Keratinocyte (primary cell): ENCODE measurements at regions not wholly inside any gene's neighbourhood (a gene's known extent, or its start where the extent isn't known, plus 50 kb on each side); places are given as distances from the start of the nearest gene placed in this dataset.

Experiments used
- EZH2 ChIP-seq: IDR thresholded peaks from one replicate; pipeline ENCODE4 v1.6.1; 2012; ENCODE audit warnings: inconsistent platforms, mild to moderate bottlenecking, low read length, moderate library complexity
- TF ChIP-seq, protein P1 (sequence below), 3 experiments: IDR thresholded peaks in 1 of 3; conservative IDR thresholded peaks in 1 of 3; optimal IDR thresholded peaks in 1 of 3; 2 replicates in 2 of 3; 3 replicates in 1 of 3; pipeline versions ENCODE3 to v1.5.1; 2011; ENCODE audit warnings: low read length in 3 of 3, mild to moderate bottlenecking in 3 of 3, moderate library complexity in 2 of 3, control low read depth in 1 of 3, inconsistent platforms in 1 of 3; ENCODE audit not compliant: insufficient read depth in 2 of 3; ENCODE audit errors: extremely low read depth in 1 of 3

DNA sequence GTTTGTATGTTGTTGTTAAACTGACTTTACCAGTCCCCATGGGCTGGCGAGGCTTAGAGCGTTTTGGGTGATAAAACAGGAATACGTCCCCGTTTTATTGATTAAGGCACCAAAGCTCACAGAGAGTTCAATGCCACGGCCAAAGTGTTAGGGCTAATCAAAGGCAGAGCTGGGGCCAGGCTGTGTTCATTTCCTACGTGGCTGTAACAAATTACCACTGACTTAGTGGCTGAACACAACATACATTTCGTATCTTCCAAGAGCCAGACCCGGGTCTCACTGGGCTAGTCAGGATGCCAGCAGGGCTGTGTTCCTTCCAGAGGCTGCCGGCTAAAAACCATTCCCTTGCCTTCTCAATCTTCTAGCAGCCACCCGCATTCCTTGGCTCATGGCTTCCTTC lies 94.4 kb upstream of the HABP2 start:
- TF ChIP-seq, protein P1, sequence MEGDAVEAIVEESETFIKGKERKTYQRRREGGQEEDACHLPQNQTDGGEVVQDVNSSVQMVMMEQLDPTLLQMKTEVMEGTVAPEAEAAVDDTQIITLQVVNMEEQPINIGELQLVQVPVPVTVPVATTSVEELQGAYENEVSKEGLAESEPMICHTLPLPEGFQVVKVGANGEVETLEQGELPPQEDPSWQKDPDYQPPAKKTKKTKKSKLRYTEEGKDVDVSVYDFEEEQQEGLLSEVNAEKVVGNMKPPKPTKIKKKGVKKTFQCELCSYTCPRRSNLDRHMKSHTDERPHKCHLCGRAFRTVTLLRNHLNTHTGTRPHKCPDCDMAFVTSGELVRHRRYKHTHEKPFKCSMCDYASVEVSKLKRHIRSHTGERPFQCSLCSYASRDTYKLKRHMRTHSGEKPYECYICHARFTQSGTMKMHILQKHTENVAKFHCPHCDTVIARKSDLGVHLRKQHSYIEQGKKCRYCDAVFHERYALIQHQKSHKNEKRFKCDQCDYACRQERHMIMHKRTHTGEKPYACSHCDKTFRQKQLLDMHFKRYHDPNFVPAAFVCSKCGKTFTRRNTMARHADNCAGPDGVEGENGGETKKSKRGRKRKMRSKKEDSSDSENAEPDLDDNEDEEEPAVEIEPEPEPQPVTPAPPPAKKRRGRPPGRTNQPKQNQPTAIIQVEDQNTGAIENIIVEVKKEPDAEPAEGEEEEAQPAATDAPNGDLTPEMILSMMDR (optimal IDR thresholded peaks at IDR 0.05 in 1 of 3, IDR thresholded peaks at IDR 0.05 in 1 of 3, conservative IDR thresholded peaks at IDR 0.05 in 1 of 3; ENCODE audit: extremely low read depth in 1 of 3, insufficient read depth in 2 of 3, low read length in 3 of 3): no peak
- TF ChIP-seq EZH2: no peak
